Heart right ventricle (tissue), 16 donors: ENCODE measurements at regions not wholly inside any gene's neighbourhood (a gene's known extent, or its start where the extent isn't known, plus 50 kb on each side); places are given as distances from the start of the nearest gene placed in this dataset.
A peak's percentile ranks its signal among the peaks of the same experiment; 100 is the strongest.

Experiments used
- ATAC-seq, 8 donors: fragments of 200-7000 bp; cut with Tn5 transposase; one replicate each; pipeline ENCODE4 v1.9.1; 2020; ENCODE audit warnings: mild to moderate bottlenecking in 8 of 8, moderate library complexity in 8 of 8, moderate number of reproducible peaks in 1 of 8
- DNase-seq, 2 donors: peaks; one replicate each; pipeline ENCODE4 v3.0.0-alpha.2; 2020
- H3K27ac ChIP-seq, 10 donors: fragments of 200-600 bp; sonication (generic) in 2 of 10; one replicate each; pipeline versions ENCODE4 v1.5.0 to v1.8.0; 2020 to 2022; ENCODE audit warnings: mild to moderate bottlenecking in 3 of 10
- H3K27me3 ChIP-seq, 7 donors: fragments of 200-600 bp; one replicate each; pipeline ENCODE4 v1.8.0; 2021 to 2022; ENCODE audit warnings: mild to moderate bottlenecking in 2 of 7
- H3K36me3 ChIP-seq, 9 donors: fragments of 200-600 bp; sonication (generic) in 1 of 9; one replicate each; pipeline versions ENCODE4 v1.5.0 to v1.8.0; 2020 to 2022; ENCODE audit warnings: mild to moderate bottlenecking in 2 of 9
- H3K4me1 ChIP-seq, 9 donors: fragments of 200-600 bp; sonication (generic) in 1 of 9; one replicate each; pipeline versions ENCODE4 v1.5.0 to v1.8.0; 2020 to 2022; ENCODE audit warnings: mild to moderate bottlenecking in 4 of 9
- H3K4me3 ChIP-seq, 10 donors: fragments of 200-600 bp; sonication (generic) in 2 of 10; one replicate each; pipeline versions ENCODE4 v1.5.0 to v1.8.0; 2020 to 2022; ENCODE audit warnings: mild to moderate bottlenecking in 7 of 10, moderate library complexity in 2 of 10
- H3K9me3 ChIP-seq, 11 donors: fragments of 200-600 bp in 10 of 11; sonication (generic) in 2 of 11; one replicate each; pipeline versions ENCODE4 v1.5.0 to v1.8.0; 2013 to 2022; ENCODE audit warnings: mild to moderate bottlenecking in 2 of 11, control low read depth in 1 of 11, moderate library complexity in 1 of 11
- CTCF ChIP-seq, 9 donors: fragments of 200-600 bp; sonication (generic) in 2 of 9; IDR thresholded peaks; one replicate each; pipeline versions ENCODE4 v1.5.0 to v1.8.0; 2021 to 2022; ENCODE audit warnings: antibody characterized with exemption in 9 of 9, mild to moderate bottlenecking in 5 of 9, moderate library complexity in 1 of 9
- WGBS, 2 donors: extraction: QIAGEN DNeasy Blood & Tissue Kit; methylation state at CpG; one replicate each; pipeline ENCODE4 v1.1.7; 2013; ENCODE audit warnings: inconsistent platforms in 1 of 2; 5-methylcytosine and 5-hydroxymethylcytosine counted together
- intact Hi-C, 10 donors: fragments of 100-400 bp; cut with DNase I; formaldehyde crosslinking; loops; one replicate each; pipeline versions ENCODE4 v1.11.1 to v1.14.2; 2022
- donor health status: Arrhythmogenic right ventricular cardiomyopathy.
- donor health status: ischemic (EF 13 %, LVEDD 7.1; RV severe dilation, severe dysfunction).
- donor health status: healthy with polysubstance abuse.
- donor health status: DM: no; HTN: yes; CAD: no.
- donor health status: DM: no; HTN: no; CAD: no.
- donor health status: ischemic (EF 25% LVEDD 6.9; RV normal size, moderate dysfunction).
- donor health status: ischemic (EF 25% LVEDD 5.7; RV mildly dilated, moderate dysfunction).
- donor health status: healthy.
- donor health status: DM: yes; HTN: yes; CAD: no.
- donor health status: Ischemic cardiomyopathy.
- donor health status: ischemic (EF 35%, LVEDD 5.7; RV mildly dilated, moderate dysfunction).
- donor health status: nonischemic (EF 11% LVEDD 7.7; RV severe dilation, severe dysfunction).
- donor health status: DM: yes; HTN: yes; CAD: no.
- donor health status: PGD.
- donor health status: ischemic (EF 29% LVEDD 5.4; RV normal size, mild dysfunction).
- donor health status: nonischemic (EF 23%, LVEDD 6.1; RV moderate dilation, normal function).

DNA sequence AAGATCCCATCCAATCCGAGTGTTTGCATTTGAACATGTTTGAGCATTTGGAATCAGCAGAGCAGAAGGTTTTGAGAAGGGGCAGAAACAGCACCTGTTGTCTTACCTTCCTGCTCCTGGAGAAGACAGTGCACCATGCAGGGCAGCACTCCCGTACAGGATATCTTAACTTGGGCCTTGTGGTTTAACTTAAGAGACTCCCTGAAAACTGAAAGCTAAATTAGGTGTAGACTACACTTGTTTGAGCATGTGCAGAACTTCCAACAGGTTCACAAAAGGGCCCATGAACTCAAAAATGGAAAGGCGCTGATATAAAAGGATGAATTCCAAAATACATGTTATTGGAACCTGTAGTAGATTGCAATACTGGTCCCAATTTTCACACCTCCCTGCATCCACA is 175.4 kb upstream of the PRICKLE2 start:
- WGBS, 2 donors = 84 to 86% methylated on average over 3 of the region's 3 CpGs
- Histone ChIP-seq H3K27me3 (no peaks in the 10 kb centered on the region), H3K4me3 (no peak overlapping the region), H3K4me1 (no peaks in the 10 kb centered on the region), H3K9me3 (no peaks in the 10 kb centered on the region), H3K36me3 (no peaks in the 10 kb centered on the region), H3K27ac (no peak overlapping the region)
- no peak for TF ChIP-seq CTCF (IDR thresholded peaks at IDR 0.05)
- ATAC-seq (no peak), DNase-seq (no peak)
- intact Hi-C loops = loop anchor here in 4 of 10 donors (2.0 to 10.0 kb wide), 3 partner anchors 84 to 87 kb away; no protein-coding TSS in a partner anchor

DNA sequence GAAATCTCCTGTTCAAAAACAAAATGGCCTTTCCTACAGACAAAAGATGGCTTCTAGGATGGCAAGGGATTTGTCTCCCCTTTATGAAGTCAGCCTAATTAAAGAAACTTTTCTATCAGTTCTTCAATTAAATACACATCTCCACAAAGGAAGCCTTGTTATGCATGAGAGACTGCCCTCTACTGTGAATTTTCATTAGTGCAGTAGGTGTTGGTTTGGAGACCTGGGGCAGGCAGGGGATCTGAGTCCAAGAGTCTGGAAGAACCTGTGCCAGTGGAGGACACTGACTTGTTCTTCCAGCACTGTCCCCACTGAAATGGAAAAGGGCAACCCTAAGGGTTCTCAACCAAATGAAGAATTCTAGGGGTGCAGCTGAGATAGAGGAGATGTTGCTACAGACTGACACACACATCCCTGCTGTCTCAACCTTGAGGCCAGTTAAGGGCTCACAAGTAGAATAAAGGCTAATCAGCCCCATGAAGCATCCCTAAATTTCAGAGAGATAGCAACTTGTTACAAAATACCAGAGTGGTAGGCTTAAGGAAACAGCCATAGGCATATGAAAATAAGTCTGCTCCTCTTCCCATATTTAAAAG is 174.0 kb upstream of the PRICKLE2 start:
- H3K27me3 ChIP-seq = no peaks in the 10 kb centered on the region
- no peak overlapping the region for H3K4me3 ChIP-seq
- H3K27ac ChIP-seq = no peak overlapping the region
- no peaks in the 10 kb centered on the region for H3K36me3 ChIP-seq
- intact Hi-C loops = loop anchor here (1.0 to 10.0 kb wide), 11 partner anchors 83 to 369 kb away; partner anchors contain the start of gene PRICKLE2 (in 1 of the 10)
- TF ChIP-seq CTCF (IDR thresholded peaks at IDR 0.05) = peak; percentile 71 to 88 (median 84)
- H3K4me1 ChIP-seq = no peaks in the 10 kb centered on the region
- H3K9me3 ChIP-seq = no peaks in the 10 kb centered on the region
- peak in 1 of 2 donors; percentile 64 for DNase-seq
- peak; percentile 58 to 80 (median 70) for ATAC-seq

GRCh38 chr3:64398476-64398875 is 173.2 kb upstream of the PRICKLE2 start:
- no peak for TF ChIP-seq CTCF (IDR thresholded peaks at IDR 0.05)
- WGBS, 2 donors = 62 to 81% methylated on average over 4 of the region's 4 CpGs
- H3K36me3 ChIP-seq = no peaks in the 10 kb centered on the region

GRCh38 chr3:64398006-64398405 is 172.7 kb upstream of the PRICKLE2 start:
- WGBS, 2 donors = 81 to 88% methylated on average over 5 of the region's 5 CpGs

More at GRCh38 chr3:64398476-64398875, 173.2 kb upstream of the PRICKLE2 start:
- H3K27me3 ChIP-seq = no peaks in the 10 kb centered on the region
- H3K27ac ChIP-seq = no peak overlapping the region
- no peak overlapping the region for H3K4me3 ChIP-seq
- ATAC-seq (no peak), DNase-seq (no peak)
- no peaks in the 10 kb centered on the region for H3K9me3 ChIP-seq
- no peaks in the 10 kb centered on the region for H3K4me1 ChIP-seq
- intact Hi-C loops = loop anchor here in 9 of 10 donors (2.0 to 10.0 kb wide), 10 partner anchors 84 to 368 kb away; partner anchors contain the start of gene PRICKLE2 (in 1 of the 9)

More at GRCh38 chr3:64398006-64398405, 172.7 kb upstream of the PRICKLE2 start:
- intact Hi-C loops = loop anchor here in 9 of 10 donors (2.0 to 10.0 kb wide), 10 partner anchors 84 to 367 kb away; partner anchors contain the start of gene PRICKLE2 (in 1 of the 9)
- Histone ChIP-seq H3K4me3 (no peak overlapping the region), H3K27ac (no peak overlapping the region), H3K27me3 (no peaks in the 10 kb centered on the region), H3K36me3 (no peaks in the 10 kb centered on the region), H3K9me3 (no peaks in the 10 kb centered on the region), H3K4me1 (no peaks in the 10 kb centered on the region)
- ATAC-seq (no peak), DNase-seq (no peak)
- no peak for TF ChIP-seq CTCF (IDR thresholded peaks at IDR 0.05)
